SK-N-SH (cell line): ENCODE measurements at regions not wholly inside any gene's neighbourhood (a gene's known extent, or its start where the extent isn't known, plus 50 kb on each side); places are given as distances from the start of the nearest gene placed in this dataset.

ENCODE experiments used
- CTCF ChIA-PET: fragments of 300-600, 350-600 bp; formaldehyde crosslinking; extraction: SDS; loops from one replicate; lab custom pipeline; 2021; lab: Yijun Ruan, JAX
- POLR2A ChIA-PET: fragments of 350-600 bp; sonication (Branson Sonifier 250); formaldehyde crosslinking; extraction: SDS; loops from one replicate; lab custom pipeline; 2020; ENCODE audit warnings: antibody characterized with exemption, inconsistent platforms; lab: Yijun Ruan, JAX
- DNase-seq: peaks from one replicate; pipeline ENCODE4 v3.0.0; 2012
- H2AFZ ChIP-seq: fragments of 200-600 bp; sonication (generic); 2 replicates; pipeline ENCODE4 v1.8.1; 2016; ENCODE audit warnings: antibody characterized with exemption, mild to moderate bottlenecking, low read depth
- H3F3A ChIP-seq: fragments of 200-600 bp; sonication (generic); replicated peaks from 2 replicates; pipeline ENCODE3; 2016; ENCODE audit warnings: antibody characterized with exemption, mild to moderate bottlenecking; ENCODE audit not compliant: insufficient read depth
- H3K27ac ChIP-seq, 2 experiments: fragments of 200-500 bp in 1 of 2; fragments of 200-600 bp in 1 of 2; sonication (Bioruptor generic) in 1 of 2; sonication (generic), shearing (Covaris generic) in 1 of 2; 2 replicates each; pipeline versions ENCODE4 v1.5.1 to v1.6.1; 2014 to 2016; ENCODE audit warnings: low read depth in 2 of 2, inconsistent platforms in 1 of 2, low read length in 1 of 2, mild to moderate bottlenecking in 1 of 2, mixed read lengths in 1 of 2
- H3K27me3 ChIP-seq: fragments of 200-600 bp; sonication (generic), shearing (Covaris generic); 2 replicates; pipeline ENCODE4 v1.6.1; 2016; ENCODE audit warnings: mixed run types; ENCODE audit not compliant: insufficient read depth
- H3K36me3 ChIP-seq, 2 experiments: fragments of 200-500 bp in 1 of 2; fragments of 200-600 bp in 1 of 2; sonication (Bioruptor generic) in 1 of 2; sonication (generic) in 1 of 2; replicated peaks in 1 of 2; 2 replicates each; pipeline versions ENCODE3 to v1.5.1; 2014 to 2016; ENCODE audit warnings: low read length in 1 of 2, mild to moderate bottlenecking in 1 of 2; ENCODE audit not compliant: insufficient read depth in 2 of 2, control insufficient read depth in 1 of 2
- H3K4me1 ChIP-seq, 2 experiments: fragments of 200-500 bp in 1 of 2; fragments of 200-600 bp in 1 of 2; sonication (Bioruptor generic) in 1 of 2; sonication (generic), shearing (Covaris generic) in 1 of 2; 2 replicates each; pipeline versions ENCODE4 v1.5.1 to v1.6.1; 2014 to 2016; ENCODE audit warnings: low read depth in 1 of 2, low read length in 1 of 2, mixed run types in 1 of 2; ENCODE audit not compliant: insufficient read depth in 2 of 2, control insufficient read depth in 1 of 2
- H3K4me2 ChIP-seq: fragments of 200-600 bp; sonication (generic), shearing (Covaris generic); 2 replicates; pipeline ENCODE4 v1.6.1; 2017; ENCODE audit warnings: mixed run types
- H3K4me3 ChIP-seq, 2 experiments: fragments of 200-500 bp in 1 of 2; fragments of 200-600 bp in 1 of 2; sonication (Bioruptor generic) in 1 of 2; sonication (generic), shearing (Covaris generic) in 1 of 2; 2 replicates each; pipeline versions ENCODE4 v1.5.1 to v1.8.1; 2014 to 2016; ENCODE audit warnings: low read depth in 2 of 2, inconsistent platforms in 1 of 2, low read length in 1 of 2, mild to moderate bottlenecking in 1 of 2, mixed read lengths in 1 of 2, moderate library complexity in 1 of 2
- H3K79me2 ChIP-seq: fragments of 200-600 bp; sonication (generic); 2 replicates; pipeline ENCODE4 v1.8.1; 2017; ENCODE audit warnings: mild to moderate bottlenecking; ENCODE audit not compliant: insufficient read depth
- H3K9ac ChIP-seq: fragments of 200-600 bp; sonication (generic); 2 replicates; pipeline ENCODE4 v1.6.1; 2017; ENCODE audit warnings: mixed run types
- H3K9me2 ChIP-seq: fragments of 200-600 bp; sonication (generic); 2 replicates; pipeline ENCODE4 v1.6.1; 2017; ENCODE audit warnings: mixed run types
- H3K9me3 ChIP-seq: fragments of 200-600 bp; sonication (generic); 2 replicates; pipeline ENCODE4 v1.6.1; 2017; ENCODE audit warnings: mixed run types, mild to moderate bottlenecking, moderate library complexity
- H4K20me1 ChIP-seq: fragments of 200-600 bp; sonication (generic); 2 replicates; pipeline ENCODE4 v1.6.1; 2017; ENCODE audit warnings: mild to moderate bottlenecking, mixed run types; ENCODE audit not compliant: insufficient read depth
- CTCF ChIP-seq: fragments of 200-600 bp; sonication (generic); IDR thresholded peaks from 2 replicates; pipeline ENCODE4 v1.6.1; 2017; ENCODE audit warnings: antibody characterized with exemption, mild to moderate bottlenecking, moderate library complexity
- ELF1 ChIP-seq: IDR thresholded peaks from 2 replicates; pipeline ENCODE4 v1.4.0; 2012
- EP300 ChIP-seq, 2 experiments: IDR thresholded peaks; 2 replicates each; pipeline versions ENCODE4 v1.4.0 to v1.6.1; 2012; ENCODE audit warnings: borderline replicate concordance in 1 of 2, low read depth in 1 of 2, low read length in 1 of 2
- FOSL2 ChIP-seq: IDR thresholded peaks from 2 replicates; pipeline ENCODE4 v1.4.0; 2012; ENCODE audit warnings: low read depth, mild to moderate bottlenecking, moderate library complexity, borderline replicate concordance
- FOXJ3 ChIP-seq: sonication (generic); formaldehyde crosslinking; IDR thresholded peaks from 2 replicates; pipeline ENCODE4 v1.5.1; 2020; ENCODE audit warnings: mild to moderate bottlenecking, missing genetic modification reagents
- GABPA ChIP-seq: IDR thresholded peaks from 2 replicates; pipeline ENCODE4 v1.4.0; 2012; ENCODE audit warnings: low read depth, mild to moderate bottlenecking
- IRF3 ChIP-seq: fragments of 150-350 bp; IDR thresholded peaks from 2 replicates; pipeline ENCODE4 v1.6.1; 2016; ENCODE audit warnings: mild to moderate bottlenecking, low read depth, low read length
- JUND ChIP-seq: IDR thresholded peaks from 2 replicates; pipeline ENCODE4 v1.4.0; 2012
- MAX ChIP-seq: IDR thresholded peaks from 2 replicates; pipeline ENCODE4 v1.4.0; 2012; ENCODE audit warnings: low read depth
- NRF1 ChIP-seq: IDR thresholded peaks from 2 replicates; pipeline ENCODE4 v1.6.1; 2012; ENCODE audit warnings: low read depth, mild to moderate bottlenecking, low read length
- RCOR1 ChIP-seq: fragments of 150-350 bp; IDR thresholded peaks from 2 replicates; pipeline ENCODE4 v1.6.1; 2017; ENCODE audit warnings: antibody characterized with exemption, low read length
- RXRA ChIP-seq: IDR thresholded peaks from 2 replicates; pipeline ENCODE4 v1.4.0; 2012; ENCODE audit warnings: low read depth, mild to moderate bottlenecking, borderline replicate concordance
- SIN3A ChIP-seq: IDR thresholded peaks from 2 replicates; pipeline ENCODE4 v1.6.1; 2012; ENCODE audit warnings: low read depth, mild to moderate bottlenecking, low read length, moderate library complexity, borderline replicate concordance
- WGBS: methylation state at CpG from one replicate; pipeline ENCODE4 v1.1.6; 2017; ENCODE audit warnings: low lambda C conversion rate; 5-methylcytosine and 5-hydroxymethylcytosine counted together
- TF ChIP-seq, protein P1 (sequence below): IDR thresholded peaks from 2 replicates; pipeline ENCODE4 v1.4.0; 2012; ENCODE audit warnings: low read depth, borderline replicate concordance
- TF ChIP-seq, protein P2 (sequence below): IDR thresholded peaks from 2 replicates; pipeline ENCODE4 v1.4.0; 2012; ENCODE audit warnings: low read depth, borderline replicate concordance

DNA sequence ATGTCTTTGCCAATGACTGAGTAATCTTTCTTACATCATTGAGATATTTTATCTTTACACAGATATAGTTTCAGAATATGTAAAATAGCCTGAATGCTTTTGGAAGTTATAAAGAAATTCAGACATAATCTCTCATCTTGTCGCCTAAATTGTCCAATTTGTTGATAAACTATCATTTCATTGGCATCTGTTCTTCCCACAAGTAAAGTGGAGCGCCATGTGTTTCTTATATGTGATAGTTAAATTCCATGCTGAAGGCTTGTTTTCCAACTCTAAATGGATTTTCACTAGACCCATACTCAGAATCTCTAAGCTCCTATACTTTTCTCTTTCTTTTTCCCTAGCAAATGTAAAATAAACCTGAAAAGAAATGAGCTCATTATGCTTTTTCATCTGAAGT is 640.1 kb upstream of the MBL2 start:
- H2AFZ ChIP-seq: no peak overlapping the region
- H3K27me3 ChIP-seq: no peaks in the 10 kb centered on the region
- H3K9me2 ChIP-seq: no peaks in the 10 kb centered on the region
- no peaks in the 10 kb centered on the region for H3K9me3 ChIP-seq
- H3K27ac ChIP-seq: no peak overlapping the region
- ChIA-PET CTCF (interaction anchor here (1.2 kb wide), 1 partner anchor 18 kb away, joined by 3 read pairs; no protein-coding TSS in a partner anchor), POLR2A (no interaction called here)
- H3K4me2 ChIP-seq: no peak overlapping the region
- H4K20me1 ChIP-seq: no peaks in the 10 kb centered on the region
- H3K79me2 ChIP-seq: no peaks in the 10 kb centered on the region
- H3K4me1 ChIP-seq: no peaks in the 10 kb centered on the region
- DNase-seq: no peak
- TF ChIP-seq, protein P1, sequence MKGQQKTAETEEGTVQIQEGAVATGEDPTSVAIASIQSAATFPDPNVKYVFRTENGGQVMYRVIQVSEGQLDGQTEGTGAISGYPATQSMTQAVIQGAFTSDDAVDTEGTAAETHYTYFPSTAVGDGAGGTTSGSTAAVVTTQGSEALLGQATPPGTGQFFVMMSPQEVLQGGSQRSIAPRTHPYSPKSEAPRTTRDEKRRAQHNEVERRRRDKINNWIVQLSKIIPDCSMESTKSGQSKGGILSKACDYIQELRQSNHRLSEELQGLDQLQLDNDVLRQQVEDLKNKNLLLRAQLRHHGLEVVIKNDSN: no peak
- TF ChIP-seq ELF1: no peak
- TF ChIP-seq, protein P2, sequence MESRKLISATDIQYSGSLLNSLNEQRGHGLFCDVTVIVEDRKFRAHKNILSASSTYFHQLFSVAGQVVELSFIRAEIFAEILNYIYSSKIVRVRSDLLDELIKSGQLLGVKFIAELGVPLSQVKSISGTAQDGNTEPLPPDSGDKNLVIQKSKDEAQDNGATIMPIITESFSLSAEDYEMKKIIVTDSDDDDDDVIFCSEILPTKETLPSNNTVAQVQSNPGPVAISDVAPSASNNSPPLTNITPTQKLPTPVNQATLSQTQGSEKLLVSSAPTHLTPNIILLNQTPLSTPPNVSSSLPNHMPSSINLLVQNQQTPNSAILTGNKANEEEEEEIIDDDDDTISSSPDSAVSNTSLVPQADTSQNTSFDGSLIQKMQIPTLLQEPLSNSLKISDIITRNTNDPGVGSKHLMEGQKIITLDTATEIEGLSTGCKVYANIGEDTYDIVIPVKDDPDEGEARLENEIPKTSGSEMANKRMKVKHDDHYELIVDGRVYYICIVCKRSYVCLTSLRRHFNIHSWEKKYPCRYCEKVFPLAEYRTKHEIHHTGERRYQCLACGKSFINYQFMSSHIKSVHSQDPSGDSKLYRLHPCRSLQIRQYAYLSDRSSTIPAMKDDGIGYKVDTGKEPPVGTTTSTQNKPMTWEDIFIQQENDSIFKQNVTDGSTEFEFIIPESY: no peak
- TF ChIP-seq FOXJ3 (CRISPR knock-in tag): no peak
- TF ChIP-seq FOSL2: no peak
- no peak for TF ChIP-seq SIN3A
- TF ChIP-seq NRF1: no peak
- no peak for TF ChIP-seq RCOR1
- no peak for TF ChIP-seq GABPA
- no peak for TF ChIP-seq MAX
- TF ChIP-seq RXRA: no peak
- no peak for TF ChIP-seq JUND
- TF ChIP-seq EP300 (IDR thresholded peaks at IDR 0.05; ENCODE audit: borderline replicate concordance in 1 of 2, low read depth in 1 of 2, low read length in 1 of 2): no peak
- TF ChIP-seq CTCF: no peak
- no peak for TF ChIP-seq IRF3
- WGBS: 48% methylated on average over 2 of the region's 2 CpGs
- no peak overlapping the region for H3K4me3 ChIP-seq
- no peak overlapping the region for H3K9ac ChIP-seq
- H3K36me3 ChIP-seq: no peaks in the 10 kb centered on the region
- H3F3A ChIP-seq: no peaks in the 10 kb centered on the region
